Mesothelial cell of epicardium (in vitro differentiated cells): ENCODE measurements at regions not wholly inside any gene's neighbourhood (a gene's known extent, or its start where the extent isn't known, plus 50 kb on each side); places are given as distances from the start of the nearest gene placed in this dataset.

Experiments used
- DNase-seq, 2 experiments: peaks; one replicate each; pipeline ENCODE4 v3.0.0; 2021; ENCODE audit warnings: low spot score in 2 of 2; ENCODE audit not compliant: unreplicated experiment in 2 of 2
- H3K27ac Mint-ChIP-seq: 2 replicates; pipeline ENCODE4 v1.8.0; 2021; ENCODE audit warnings: mixed read lengths
- H3K27me3 Mint-ChIP-seq: 2 replicates; pipeline ENCODE4 v1.8.0; 2021; ENCODE audit warnings: low read depth, mixed read lengths
- H3K36me3 Mint-ChIP-seq: 2 replicates; pipeline ENCODE4 v1.8.0; 2021; ENCODE audit warnings: mixed read lengths
- H3K4me1 Mint-ChIP-seq: 2 replicates; pipeline ENCODE4 v1.8.0; 2021; ENCODE audit warnings: mixed read lengths
- H3K4me3 Mint-ChIP-seq: 2 replicates; pipeline ENCODE4 v1.8.0; 2021; ENCODE audit warnings: mild to moderate bottlenecking, moderate library complexity, mixed read lengths
- H3K9me3 Mint-ChIP-seq: 2 replicates; pipeline ENCODE4 v1.8.0; 2021; ENCODE audit warnings: mixed read lengths
- CTCF ChIP-seq: fragments of 200-600 bp; sonication (generic); IDR thresholded peaks from one replicate; pipeline ENCODE4 v1.5.0; 2021; ENCODE audit warnings: antibody characterized with exemption; ENCODE audit not compliant: unreplicated experiment

GRCh38 chr5:54832858-54833257 is 152.5 kb downstream of the ESM1 start:
- DNase-seq = no peak
- Mint-ChIP-seq H3K4me3 (no peak overlapping the region), H3K27me3 (no peaks in the 10 kb centered on the region), H3K9me3 (no peaks in the 10 kb centered on the region), H3K36me3 (no peaks in the 10 kb centered on the region), H3K27ac (peak overlapping the region; percentile 37), H3K4me1 (peaks cover 18% of the 10 kb centered on the region)
- no peak for TF ChIP-seq CTCF

- no peak for DNase-seq
- Mint-ChIP-seq H3K36me3 (no peaks in the 10 kb centered on the region), H3K27me3 (no peaks in the 10 kb centered on the region), H3K9me3 (peaks cover 3% of the 10 kb centered on the region), H3K4me3 (no peak overlapping the region), H3K27ac (no peak overlapping the region), H3K4me1 (peaks cover 15% of the 10 kb centered on the region)
- no peak for TF ChIP-seq CTCF
These were observed 153.3 kb downstream of the ESM1 start for GRCh38 chr5:54832045-54832444.

- no peaks in the 10 kb centered on the region for H3K36me3 Mint-ChIP-seq
- no peak for DNase-seq
- H3K4me3 Mint-ChIP-seq = no peak overlapping the region
These were observed 154.2 kb downstream of the ESM1 start for GRCh38 chr5:54831233-54831632.

GRCh38 chr5:54829676-54830535 is 155.5 kb downstream of the ESM1 start:
- no peak for DNase-seq
- H3K4me1 Mint-ChIP-seq = peaks cover 15% of the 10 kb centered on the region
- H3K27ac Mint-ChIP-seq = peak overlapping the region; percentile 72
- no peak overlapping the region for H3K4me3 Mint-ChIP-seq
- no peaks in the 10 kb centered on the region for H3K36me3 Mint-ChIP-seq
- peaks cover 6% of the 10 kb centered on the region for H3K9me3 Mint-ChIP-seq
- no peak for TF ChIP-seq CTCF
- H3K27me3 Mint-ChIP-seq = no peaks in the 10 kb centered on the region

More at GRCh38 chr5:54831233-54831632, 154.2 kb downstream of the ESM1 start:
- peaks cover 6% of the 10 kb centered on the region for H3K9me3 Mint-ChIP-seq
- H3K27ac Mint-ChIP-seq = no peak overlapping the region
- peaks cover 15% of the 10 kb centered on the region for H3K4me1 Mint-ChIP-seq
- no peak for TF ChIP-seq CTCF
- no peaks in the 10 kb centered on the region for H3K27me3 Mint-ChIP-seq

GRCh38 chr5:54829102-54829501 is 156.3 kb downstream of the ESM1 start:
- Mint-ChIP-seq H3K27me3 (no peaks in the 10 kb centered on the region), H3K9me3 (peaks cover 6% of the 10 kb centered on the region), H3K27ac (peak overlapping the region; percentile 72), H3K4me3 (no peak overlapping the region), H3K4me1 (peaks cover 15% of the 10 kb centered on the region), H3K36me3 (no peaks in the 10 kb centered on the region)
- TF ChIP-seq CTCF = no peak
- DNase-seq = no peak
